ENCODE measurements at regions not wholly inside any gene's neighbourhood (a gene's known extent, or its start where the extent isn't known, plus 50 kb on each side); places are given as distances from the start of the nearest gene placed in this dataset.
"Not testable (repeated sequence)": the region's sequence is repeated elsewhere in the genome, so short reads cannot be mapped to it uniquely, and the experiment has no call there.

- DNase-seq, result no peak
- no peaks in the 10 kb centered on the region for H3K36me3 Mint-ChIP-seq
- no peak overlapping the region for H3K4me3 Mint-ChIP-seq
- H3K9me3 Mint-ChIP-seq, result peaks cover 7 to 40% (median 15%) of the 10 kb centered on the region in 7 donors
- H3K4me1 Mint-ChIP-seq, result no peaks in the 10 kb centered on the region
- no peak for ATAC-seq (ENCODE audit: low read depth in 2 of 2)
- H3K27ac Mint-ChIP-seq, result no peak overlapping the region
- no peaks in the 10 kb centered on the region for H3K27me3 Mint-ChIP-seq
These were observed 1080.6 kb downstream of the PCDH17 start for GRCh38 chr13:58712191-58712590.

GRCh38 chr13:58714016-58714415, 1082.5 kb downstream of the PCDH17 start:
- ATAC-seq (ENCODE audit: low read depth in 2 of 2); H3K36me3 Mint-ChIP-seq; H3K4me1 Mint-ChIP-seq; H3K4me3 Mint-ChIP-seq; H3K27ac Mint-ChIP-seq; DNase-seq; H3K27me3 Mint-ChIP-seq: not testable (repeated sequence)
- peaks cover 2 to 36% (median 14%) of the 10 kb centered on the region in 7 donors for H3K9me3 Mint-ChIP-seq

GRCh38 chr13:58721273-58721672, 1089.7 kb downstream of the PCDH17 start:
- Mint-ChIP-seq H3K27me3 (no peaks in the 10 kb centered on the region), H3K4me3 (no peak overlapping the region), H3K4me1 (no peaks in the 10 kb centered on the region), H3K36me3 (no peaks in the 10 kb centered on the region), H3K9me3 (peaks cover 0 to 8% (median 2%) of the 10 kb centered on the region in 7 donors), H3K27ac (no peak overlapping the region)
- DNase-seq (no peak), ATAC-seq (ENCODE audit: low read depth in 2 of 2) (no peak)

- no peak overlapping the region for H3K27ac Mint-ChIP-seq
- no peaks in the 10 kb centered on the region for H3K4me1 Mint-ChIP-seq
- H3K4me3 Mint-ChIP-seq, result no peak overlapping the region
- H3K36me3 Mint-ChIP-seq, result no peaks in the 10 kb centered on the region
- no peaks in the 10 kb centered on the region for H3K27me3 Mint-ChIP-seq
- H3K9me3 Mint-ChIP-seq, result peaks cover 0 to 5% (median 0%) of the 10 kb centered on the region in 7 donors
- ATAC-seq (ENCODE audit: low read depth in 2 of 2), result no peak
- no peak for DNase-seq
These were observed 1096.6 kb downstream of the PCDH17 start for GRCh38 chr13:58728126-58728525.

GRCh38 chr13:58729361-58729760, 1097.8 kb downstream of the PCDH17 start:
- DNase-seq (no peak), ATAC-seq (ENCODE audit: low read depth in 2 of 2) (no peak)
- H3K27ac Mint-ChIP-seq, result no peak overlapping the region
- H3K9me3 Mint-ChIP-seq, result peaks cover 0 to 4% (median 0%) of the 10 kb centered on the region in 7 donors
- no peaks in the 10 kb centered on the region for H3K36me3 Mint-ChIP-seq
- no peaks in the 10 kb centered on the region for H3K27me3 Mint-ChIP-seq
- H3K4me3 Mint-ChIP-seq, result no peak overlapping the region
- H3K4me1 Mint-ChIP-seq, result no peaks in the 10 kb centered on the region

GRCh38 chr13:58744686-58745085, 1113.1 kb downstream of the PCDH17 start:
- Mint-ChIP-seq H3K4me1 (no peaks in the 10 kb centered on the region), H3K27ac (no peak overlapping the region), H3K36me3 (no peaks in the 10 kb centered on the region), H3K4me3 (no peak overlapping the region), H3K27me3 (no peaks in the 10 kb centered on the region), H3K9me3 (peaks cover 0 to 6% (median 0%) of the 10 kb centered on the region in 7 donors)
- no peak for DNase-seq
- no peak for ATAC-seq (ENCODE audit: low read depth in 2 of 2)

- H3K9me3 Mint-ChIP-seq, result peaks cover 0 to 9% (median 2%) of the 10 kb centered on the region in 7 donors
- ATAC-seq (ENCODE audit: low read depth in 2 of 2), result no peak
- H3K27ac Mint-ChIP-seq, result no peak overlapping the region
These were observed 1136.0 kb downstream of the PCDH17 start for GRCh38 chr13:58767566-58767965.

GRCh38 chr13:58773280-58773859, 1141.8 kb downstream of the PCDH17 start:
- no peaks in the 10 kb centered on the region for H3K4me1 Mint-ChIP-seq
- H3K27ac Mint-ChIP-seq, result no peak overlapping the region
- no peaks in the 10 kb centered on the region for H3K36me3 Mint-ChIP-seq
- no peak overlapping the region for H3K4me3 Mint-ChIP-seq
- no peak for ATAC-seq (ENCODE audit: low read depth in 2 of 2)
- H3K27me3 Mint-ChIP-seq, result no peaks in the 10 kb centered on the region
- peaks cover 0 to 14% (median 2%) of the 10 kb centered on the region in 7 donors for H3K9me3 Mint-ChIP-seq
- DNase-seq, result no peak

More at GRCh38 chr13:58767566-58767965, 1136.0 kb downstream of the PCDH17 start:
- no peak for DNase-seq
- Mint-ChIP-seq H3K36me3 (no peaks in the 10 kb centered on the region), H3K27me3 (no peaks in the 10 kb centered on the region), H3K4me1 (no peaks in the 10 kb centered on the region), H3K4me3 (no peak overlapping the region)

GRCh38 chr13:58782736-58783135, 1151.2 kb downstream of the PCDH17 start:
- no peak for ATAC-seq (ENCODE audit: low read depth in 2 of 2)
- no peaks in the 10 kb centered on the region for H3K4me1 Mint-ChIP-seq
- peaks cover 0 to 6% (median 2%) of the 10 kb centered on the region in 7 donors for H3K9me3 Mint-ChIP-seq
- H3K4me3 Mint-ChIP-seq, result no peak overlapping the region
- no peak overlapping the region for H3K27ac Mint-ChIP-seq
- H3K36me3 Mint-ChIP-seq, result no peaks in the 10 kb centered on the region
- DNase-seq, result no peak
- no peaks in the 10 kb centered on the region for H3K27me3 Mint-ChIP-seq

GRCh38 chr13:58792854-58793253, 1161.3 kb downstream of the PCDH17 start:
- Mint-ChIP-seq H3K4me1 (no peaks in the 10 kb centered on the region), H3K27ac (no peak overlapping the region), H3K9me3 (peaks cover 0 to 6% (median 0%) of the 10 kb centered on the region in 7 donors), H3K27me3 (no peaks in the 10 kb centered on the region), H3K4me3 (no peak overlapping the region), H3K36me3 (no peaks in the 10 kb centered on the region)
- ATAC-seq (ENCODE audit: low read depth in 2 of 2) (no peak), DNase-seq (no peak)

- DNase-seq (no peak), ATAC-seq (ENCODE audit: low read depth in 2 of 2) (no peak)
- peaks cover 0 to 6% (median 0%) of the 10 kb centered on the region in 7 donors for H3K9me3 Mint-ChIP-seq
- no peaks in the 10 kb centered on the region for H3K27me3 Mint-ChIP-seq
- H3K36me3 Mint-ChIP-seq, result no peaks in the 10 kb centered on the region
- no peaks in the 10 kb centered on the region for H3K4me1 Mint-ChIP-seq
- H3K4me3 Mint-ChIP-seq, result no peak overlapping the region
- no peak overlapping the region for H3K27ac Mint-ChIP-seq
These were observed 1164.2 kb downstream of the PCDH17 start for GRCh38 chr13:58795715-58796114.

GRCh38 chr13:58804832-58805231, 1173.3 kb downstream of the PCDH17 start:
- ATAC-seq (ENCODE audit: low read depth in 2 of 2) (no peak), DNase-seq (no peak)
- no peaks in the 10 kb centered on the region for H3K36me3 Mint-ChIP-seq
- H3K4me1 Mint-ChIP-seq, result no peaks in the 10 kb centered on the region
- peaks cover 0 to 5% (median 1%) of the 10 kb centered on the region in 7 donors for H3K9me3 Mint-ChIP-seq
- H3K4me3 Mint-ChIP-seq, result no peak overlapping the region
- H3K27me3 Mint-ChIP-seq, result no peaks in the 10 kb centered on the region
- H3K27ac Mint-ChIP-seq, result no peak overlapping the region

GRCh38 chr13:58806401-58806800, 1174.9 kb downstream of the PCDH17 start:
- Mint-ChIP-seq H3K4me3 (no peak overlapping the region), H3K4me1 (no peaks in the 10 kb centered on the region), H3K27ac (no peak overlapping the region), H3K9me3 (peaks cover 0 to 5% (median 1%) of the 10 kb centered on the region in 7 donors), H3K36me3 (no peaks in the 10 kb centered on the region), H3K27me3 (no peaks in the 10 kb centered on the region)
- no peak for ATAC-seq (ENCODE audit: low read depth in 2 of 2)
- no peak for DNase-seq

GRCh38 chr13:58823701-58824100, 1192.2 kb downstream of the PCDH17 start:
- H3K36me3 Mint-ChIP-seq, result no peaks in the 10 kb centered on the region

GRCh38 chr13:58827904-58828303, 1196.4 kb downstream of the PCDH17 start:
- ATAC-seq (ENCODE audit: low read depth in 2 of 2) (no peak), DNase-seq (no peak)
- H3K36me3 Mint-ChIP-seq, result no peaks in the 10 kb centered on the region
- H3K4me1 Mint-ChIP-seq, result no peaks in the 10 kb centered on the region
- no peak overlapping the region for H3K4me3 Mint-ChIP-seq
- no peaks in the 10 kb centered on the region for H3K27me3 Mint-ChIP-seq
- H3K27ac Mint-ChIP-seq, result no peak overlapping the region
- peaks cover 0 to 11% (median 3%) of the 10 kb centered on the region in 7 donors for H3K9me3 Mint-ChIP-seq

More at GRCh38 chr13:58823701-58824100, 1192.2 kb downstream of the PCDH17 start:
- ATAC-seq (ENCODE audit: low read depth in 2 of 2), result no peak
- Mint-ChIP-seq H3K27ac (no peak overlapping the region), H3K9me3 (peaks cover 0 to 14% (median 4%) of the 10 kb centered on the region in 7 donors), H3K4me1 (no peaks in the 10 kb centered on the region), H3K27me3 (no peaks in the 10 kb centered on the region), H3K4me3 (no peak overlapping the region)
- no peak for DNase-seq

Measured in naive B cell (primary cell).